ENCODE measurements at regions not wholly inside any gene's neighbourhood (a gene's known extent, or its start where the extent isn't known, plus 50 kb on each side); places are given as distances from the start of the nearest gene placed in this dataset.
A peak's percentile ranks its signal among the peaks of the same experiment; 100 is the strongest.

- ChIA-PET CTCF (interaction anchor here (1.0 kb wide), 1 partner anchor 15 kb away, joined by 4 read pairs; no protein-coding TSS in a partner anchor), POLR2A (no interaction called here), SMC1A (ENCODE audit: uncharacterized antibody, unreplicated experiment) (interaction anchor here (0.9 to 1.6 kb wide), 5 partner anchors 8 to 76 kb away, joined by 3 to 4 read pairs (median 3); no protein-coding TSS in a partner anchor), RAD21 (ENCODE audit: unreplicated experiment) (interaction anchor here (0.6 to 1.3 kb wide), 3 partner anchors 25 to 83 kb away, joined by 3 to 4 read pairs (median 3); no protein-coding TSS in a partner anchor)
- Histone ChIP-seq H4K20me1 (ENCODE audit: control insufficient read depth, insufficient read depth) (no peaks in the 10 kb centered on the region), H3K4me2 (ENCODE audit: control insufficient read depth, insufficient read depth) (no peak overlapping the region), H3K36me3 (ENCODE audit: control insufficient read depth in 2 of 2, insufficient read depth in 2 of 2, low read length in 1 of 2) (no peaks in the 10 kb centered on the region), H3K27me3 (replicated peaks in 1 of 2; ENCODE audit: control insufficient read depth in 2 of 2, insufficient read depth in 2 of 2, low read length in 1 of 2) (no peaks in the 10 kb centered on the region), H3K4me1 (ENCODE audit: control insufficient read depth, insufficient read depth, low read length) (peaks cover 9% of the 10 kb centered on the region), H3K9me3 (replicated peaks; ENCODE audit: control insufficient read depth, insufficient read depth, low read length) (no peaks in the 10 kb centered on the region; the same call in 2 of the 3 replicates), H2AFZ (ENCODE audit: control insufficient read depth, low read depth, low read length) (no peak overlapping the region), H3K27ac (ENCODE audit: control insufficient read depth, insufficient read depth) (no peak overlapping the region), H3K9ac (ENCODE audit: control insufficient read depth, insufficient read depth, low read length) (no peak overlapping the region), H3K4me3 (no peak overlapping the region), H3K79me2 (ENCODE audit: control insufficient read depth, insufficient read depth, low read length) (no peaks in the 10 kb centered on the region)
- DNase-seq (ENCODE audit: low read depth, low spot score) (no peak), ATAC-seq (no peak), FAIRE-seq (no peak)
- BruUV-seq (replicated peaks), result no TSS peak
- 2% methylated on average over 2 of the region's 2 CpGs for WGBS (ENCODE audit: insufficient coverage, insufficient replicate concordance, low lambda C conversion rate, missing lambda C conversion rate)
- TF ChIP-seq RUNX3 (IDR thresholded peaks at IDR 0.05; ENCODE audit: low read length), result peak; percentile 22
- no peak for TF ChIP-seq EED (IDR thresholded peaks at IDR 0.05; ENCODE audit: low read depth)
- in situ Hi-C loops (cut with MboI), result no loop called here
- intact Hi-C loops (cut with micrococcal nuclease; ENCODE audit: unreplicated experiment), result loop anchor here (10.0 kb wide), 1 partner anchor 942 kb away; the partner anchor contains the start of genes MKKS and SLX4IP
These were observed 540.7 kb upstream of the BTBD3 start for GRCh38 chr20:11376998-11377397.

- Histone ChIP-seq H3K4me2 (ENCODE audit: control insufficient read depth, insufficient read depth) (no peak overlapping the region), H3K4me3 (no peak overlapping the region), H3K36me3 (ENCODE audit: control insufficient read depth in 2 of 2, insufficient read depth in 2 of 2, low read length in 1 of 2) (no peaks in the 10 kb centered on the region), H3K9me3 (replicated peaks; ENCODE audit: control insufficient read depth, insufficient read depth, low read length) (no peaks in the 10 kb centered on the region; the same call in 2 of the 3 replicates), H3K27ac (ENCODE audit: control insufficient read depth, insufficient read depth) (no peak overlapping the region), H3K4me1 (ENCODE audit: control insufficient read depth, insufficient read depth, low read length) (peaks cover 9% of the 10 kb centered on the region), H3K79me2 (ENCODE audit: control insufficient read depth, insufficient read depth, low read length) (no peaks in the 10 kb centered on the region), H4K20me1 (ENCODE audit: control insufficient read depth, insufficient read depth) (no peaks in the 10 kb centered on the region), H2AFZ (ENCODE audit: control insufficient read depth, low read depth, low read length) (no peak overlapping the region), H3K27me3 (replicated peaks in 1 of 2; ENCODE audit: control insufficient read depth in 2 of 2, insufficient read depth in 2 of 2, low read length in 1 of 2) (no peaks in the 10 kb centered on the region), H3K9ac (ENCODE audit: control insufficient read depth, insufficient read depth, low read length) (no peak overlapping the region)
- intact Hi-C loops (cut with micrococcal nuclease; ENCODE audit: unreplicated experiment), result loop anchor here (10.0 kb wide), 1 partner anchor 943 kb away; the partner anchor contains the start of genes MKKS and SLX4IP
- BruUV-seq (replicated peaks), result no TSS peak
- ChIA-PET RAD21 (ENCODE audit: unreplicated experiment) (interaction anchor here (1.3 kb wide), 1 partner anchor 25 kb away, joined by 4 read pairs; no protein-coding TSS in a partner anchor), CTCF (interaction anchor here (1.0 kb wide), 1 partner anchor 14 kb away, joined by 4 read pairs; no protein-coding TSS in a partner anchor), SMC1A (ENCODE audit: uncharacterized antibody, unreplicated experiment) (interaction anchor here (0.6 to 1.6 kb wide), 6 partner anchors 24 to 174 kb away, joined by 3 to 4 read pairs (median 3); no protein-coding TSS in a partner anchor), POLR2A (no interaction called here)
- ATAC-seq, result no peak
- in situ Hi-C loops (cut with MboI), result no loop called here
- 0% methylated on average over 2 of the region's 2 CpGs for WGBS (ENCODE audit: insufficient coverage, insufficient replicate concordance, low lambda C conversion rate, missing lambda C conversion rate)
- FAIRE-seq, result no peak
- no peak for DNase-seq (ENCODE audit: low read depth, low spot score)
- TF ChIP-seq NR2C2 (IDR thresholded peaks at IDR 0.05; ENCODE audit: borderline replicate concordance, control insufficient read depth, insufficient read length, low read depth), result no peak
- no peak for TF ChIP-seq E2F8 (IDR thresholded peaks at IDR 0.05; ENCODE audit: low read depth, partially characterized antibody)
- TF ChIP-seq, protein P1, sequence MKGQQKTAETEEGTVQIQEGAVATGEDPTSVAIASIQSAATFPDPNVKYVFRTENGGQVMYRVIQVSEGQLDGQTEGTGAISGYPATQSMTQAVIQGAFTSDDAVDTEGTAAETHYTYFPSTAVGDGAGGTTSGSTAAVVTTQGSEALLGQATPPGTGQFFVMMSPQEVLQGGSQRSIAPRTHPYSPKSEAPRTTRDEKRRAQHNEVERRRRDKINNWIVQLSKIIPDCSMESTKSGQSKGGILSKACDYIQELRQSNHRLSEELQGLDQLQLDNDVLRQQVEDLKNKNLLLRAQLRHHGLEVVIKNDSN (IDR thresholded peaks at IDR 0.05; ENCODE audit: borderline replicate concordance, extremely low read length, insufficient read depth, low read depth, low read length), result no peak
- TF ChIP-seq ETV6 (conservative IDR thresholded peaks at IDR 0.05 in 1 of 2, IDR thresholded peaks at IDR 0.05 in 1 of 2; ENCODE audit: borderline replicate concordance in 1 of 2, low read depth in 1 of 2), result no peak
- TF ChIP-seq, protein P2, sequence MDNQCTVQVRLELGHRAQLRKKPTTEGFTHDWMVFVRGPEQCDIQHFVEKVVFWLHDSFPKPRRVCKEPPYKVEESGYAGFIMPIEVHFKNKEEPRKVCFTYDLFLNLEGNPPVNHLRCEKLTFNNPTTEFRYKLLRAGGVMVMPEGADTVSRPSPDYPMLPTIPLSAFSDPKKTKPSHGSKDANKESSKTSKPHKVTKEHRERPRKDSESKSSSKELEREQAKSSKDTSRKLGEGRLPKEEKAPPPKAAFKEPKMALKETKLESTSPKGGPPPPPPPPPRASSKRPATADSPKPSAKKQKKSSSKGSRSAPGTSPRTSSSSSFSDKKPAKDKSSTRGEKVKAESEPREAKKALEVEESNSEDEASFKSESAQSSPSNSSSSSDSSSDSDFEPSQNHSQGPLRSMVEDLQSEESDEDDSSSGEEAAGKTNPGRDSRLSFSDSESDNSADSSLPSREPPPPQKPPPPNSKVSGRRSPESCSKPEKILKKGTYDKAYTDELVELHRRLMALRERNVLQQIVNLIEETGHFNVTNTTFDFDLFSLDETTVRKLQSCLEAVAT (IDR thresholded peaks at IDR 0.05), result no peak
- no peak for TF ChIP-seq KAT2A (conservative IDR thresholded peaks at IDR 0.05; ENCODE audit: control insufficient read depth, low read depth, low read length)
These were observed 539.9 kb upstream of the BTBD3 start for GRCh38 chr20:11377761-11378160.

Measured in GM12878 (cell line).